ENCODE measurements at regions not wholly inside any gene's neighbourhood (a gene's known extent, or its start where the extent isn't known, plus 50 kb on each side); places are given as distances from the start of the nearest gene placed in this dataset.
"Not testable (repeated sequence)": the region's sequence is repeated elsewhere in the genome, so short reads cannot be mapped to it uniquely, and the experiment has no call there.

GRCh38 chr12:20140751-20141150 is 227.6 kb upstream of the PDE3A start:
- H3K27me3 Mint-ChIP-seq, result no peaks in the 10 kb centered on the region
- DNase-seq, result no peak
- H3K36me3 Mint-ChIP-seq, result no peaks in the 10 kb centered on the region
- H3K4me3 Mint-ChIP-seq, result no peak overlapping the region
- H3K9me3 Mint-ChIP-seq, result no peaks in the 10 kb centered on the region
- ATAC-seq (replicated peaks), result no peak
- no peaks in the 10 kb centered on the region for H3K4me1 Mint-ChIP-seq
- H3K27ac Mint-ChIP-seq, result no peak overlapping the region

DNA sequence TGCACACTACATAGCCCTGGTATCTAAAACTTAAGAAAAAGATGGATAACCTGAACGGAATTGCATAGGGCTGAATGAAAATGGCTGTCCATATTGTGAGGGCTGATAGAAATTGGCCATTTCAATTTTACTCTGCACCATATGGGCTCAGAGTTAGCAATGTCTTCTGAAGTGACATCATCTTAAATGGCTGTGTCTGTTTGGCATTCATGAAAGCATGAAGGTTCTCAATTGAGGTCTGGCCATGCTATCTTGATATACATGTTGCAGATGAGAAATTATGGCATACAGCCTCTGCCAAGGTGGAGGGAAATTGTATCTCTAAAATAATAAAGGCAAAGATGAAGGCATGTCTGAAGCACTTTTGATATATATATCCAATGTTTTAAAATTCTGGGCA is 226.0 kb upstream of the PDE3A start:
- H3K36me3 Mint-ChIP-seq, result no peaks in the 10 kb centered on the region
- H3K4me3 Mint-ChIP-seq, result no peak overlapping the region
- no peaks in the 10 kb centered on the region for H3K9me3 Mint-ChIP-seq
- DNase-seq, result no peak
- H3K4me1 Mint-ChIP-seq, result no peaks in the 10 kb centered on the region
- no peak overlapping the region for H3K27ac Mint-ChIP-seq
- H3K27me3 Mint-ChIP-seq, result no peaks in the 10 kb centered on the region
- no peak for ATAC-seq (replicated peaks)

DNA sequence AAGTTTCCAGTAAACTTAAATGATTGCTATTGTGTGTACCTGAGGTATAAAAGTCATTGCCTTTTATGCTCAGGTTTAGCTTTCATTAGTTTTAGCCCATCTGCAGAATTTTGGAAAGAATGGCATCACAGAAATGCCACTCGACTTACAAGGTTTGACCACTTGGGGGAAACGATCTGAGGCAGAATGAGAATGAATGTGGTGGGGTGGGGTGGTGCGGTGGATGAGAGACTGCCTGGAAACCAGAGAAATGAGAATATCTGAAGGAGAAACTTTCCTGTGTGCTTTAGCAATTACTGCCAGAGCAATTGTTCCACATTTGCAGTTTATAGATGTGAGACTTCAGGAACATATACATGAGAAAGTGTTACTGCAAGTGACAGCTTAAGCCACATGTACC is 225.4 kb upstream of the PDE3A start:
- Mint-ChIP-seq H3K4me1 (no peaks in the 10 kb centered on the region), H3K36me3 (no peaks in the 10 kb centered on the region), H3K9me3 (no peaks in the 10 kb centered on the region), H3K27ac (no peak overlapping the region), H3K4me3 (no peak overlapping the region), H3K27me3 (no peaks in the 10 kb centered on the region)
- ATAC-seq (replicated peaks) (no peak), DNase-seq (no peak)

GRCh38 chr12:20144341-20144740 is 224.0 kb upstream of the PDE3A start:
- Mint-ChIP-seq H3K27ac (no peak overlapping the region), H3K4me3 (no peak overlapping the region), H3K4me1 (no peaks in the 10 kb centered on the region), H3K36me3 (no peaks in the 10 kb centered on the region), H3K27me3 (no peaks in the 10 kb centered on the region), H3K9me3 (no peaks in the 10 kb centered on the region)
- DNase-seq (no peak), ATAC-seq (replicated peaks) (peak in 1 of 2 donors; percentile 36)

- no peaks in the 10 kb centered on the region for H3K27me3 Mint-ChIP-seq
- no peak for ATAC-seq (replicated peaks)
- no peak for DNase-seq
- no peak overlapping the region for H3K4me3 Mint-ChIP-seq
- no peak overlapping the region for H3K27ac Mint-ChIP-seq
- no peaks in the 10 kb centered on the region for H3K4me1 Mint-ChIP-seq
- H3K36me3 Mint-ChIP-seq, result no peaks in the 10 kb centered on the region
- no peaks in the 10 kb centered on the region for H3K9me3 Mint-ChIP-seq
Observed at GRCh38 chr12:20148241-20148640, 220.1 kb upstream of the PDE3A start.

DNA sequence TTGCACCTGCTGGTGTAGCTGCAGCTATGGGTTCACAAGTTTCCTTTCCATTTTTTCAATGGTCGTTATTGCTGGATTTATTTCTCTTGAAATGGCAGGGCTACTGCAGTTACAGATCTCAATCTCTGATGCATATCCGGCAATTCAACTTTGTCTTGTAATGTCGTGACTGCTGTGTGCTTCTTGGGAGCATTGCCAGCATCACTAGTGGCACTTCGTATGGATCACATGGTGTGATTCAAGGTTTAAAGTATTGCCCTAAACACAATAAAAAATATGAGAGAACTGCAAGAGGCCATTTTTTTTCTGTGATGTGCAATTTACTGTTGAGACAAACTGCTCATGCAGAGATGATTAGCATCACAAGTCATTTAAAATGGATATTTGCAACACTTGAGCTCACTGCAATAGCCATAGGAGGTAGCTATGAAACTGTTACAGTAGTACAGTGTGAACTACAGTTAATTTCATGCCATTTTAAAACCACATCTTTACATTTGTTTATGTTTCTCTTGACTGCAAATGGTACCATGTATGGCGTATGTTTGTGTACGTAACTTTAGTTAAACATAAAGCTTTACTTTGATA is 217.4 kb upstream of the PDE3A start:
- H3K4me3 Mint-ChIP-seq, result no peak overlapping the region
- no peak for DNase-seq
- no peaks in the 10 kb centered on the region for H3K36me3 Mint-ChIP-seq
- no peak for ATAC-seq (replicated peaks)
- H3K27ac Mint-ChIP-seq, result no peak overlapping the region
- no peaks in the 10 kb centered on the region for H3K4me1 Mint-ChIP-seq
- H3K9me3 Mint-ChIP-seq, result no peaks in the 10 kb centered on the region
- H3K27me3 Mint-ChIP-seq, result no peaks in the 10 kb centered on the region

- ATAC-seq (replicated peaks), result no peak
- no peaks in the 10 kb centered on the region for H3K36me3 Mint-ChIP-seq
- DNase-seq, result no peak
- no peaks in the 10 kb centered on the region for H3K4me1 Mint-ChIP-seq
- H3K27ac Mint-ChIP-seq, result no peak overlapping the region
- H3K9me3 Mint-ChIP-seq, result no peaks in the 10 kb centered on the region
- no peaks in the 10 kb centered on the region for H3K27me3 Mint-ChIP-seq
- H3K4me3 Mint-ChIP-seq, result no peak overlapping the region
Observed at GRCh38 chr12:20154052-20154451, 214.3 kb upstream of the PDE3A start.

GRCh38 chr12:20155374-20155773 is 213.0 kb upstream of the PDE3A start:
- no peaks in the 10 kb centered on the region for H3K4me1 Mint-ChIP-seq
- H3K27me3 Mint-ChIP-seq, result no peaks in the 10 kb centered on the region
- no peak overlapping the region for H3K4me3 Mint-ChIP-seq
- no peaks in the 10 kb centered on the region for H3K9me3 Mint-ChIP-seq
- ATAC-seq (replicated peaks) (no peak), DNase-seq (no peak)
- no peaks in the 10 kb centered on the region for H3K36me3 Mint-ChIP-seq
- no peak overlapping the region for H3K27ac Mint-ChIP-seq

DNA sequence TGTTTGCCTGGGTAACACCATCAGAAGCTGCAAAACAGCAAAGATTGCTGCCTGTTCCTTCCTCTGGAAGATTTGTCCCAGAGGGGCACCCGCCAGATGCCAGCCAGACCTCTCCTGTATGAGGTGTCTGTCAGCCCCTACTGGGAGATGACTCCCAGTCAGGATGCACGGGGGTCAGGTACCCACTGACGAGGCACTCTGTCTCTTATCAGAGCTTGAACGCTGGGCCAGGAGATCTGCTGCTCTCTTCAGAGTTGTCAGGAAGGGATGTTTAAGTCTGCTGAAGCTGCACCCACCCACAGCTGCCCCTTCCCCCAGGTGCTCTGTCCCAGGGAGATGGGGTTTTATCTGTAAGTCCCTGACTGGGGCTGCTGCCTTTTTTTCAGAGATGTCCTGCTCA is 207.4 kb upstream of the PDE3A start:
- DNase-seq, H3K9me3 Mint-ChIP-seq, H3K27me3 Mint-ChIP-seq, H3K4me3 Mint-ChIP-seq, H3K36me3 Mint-ChIP-seq, H3K4me1 Mint-ChIP-seq, H3K27ac Mint-ChIP-seq: not testable (repeated sequence)
- peak in 1 of 2 donors; percentile 7 for ATAC-seq (replicated peaks)

- no peak overlapping the region for H3K27ac Mint-ChIP-seq
- H3K4me1 Mint-ChIP-seq, result no peaks in the 10 kb centered on the region
- no peak overlapping the region for H3K4me3 Mint-ChIP-seq
- no peaks in the 10 kb centered on the region for H3K27me3 Mint-ChIP-seq
- DNase-seq (no peak), ATAC-seq (replicated peaks) (no peak)
- H3K9me3 Mint-ChIP-seq, result peaks cover 0 to 3% of the 10 kb centered on the region in 2 donors
- no peaks in the 10 kb centered on the region for H3K36me3 Mint-ChIP-seq
Observed at GRCh38 chr12:20174528-20175175, 193.7 kb upstream of the PDE3A start.

DNA sequence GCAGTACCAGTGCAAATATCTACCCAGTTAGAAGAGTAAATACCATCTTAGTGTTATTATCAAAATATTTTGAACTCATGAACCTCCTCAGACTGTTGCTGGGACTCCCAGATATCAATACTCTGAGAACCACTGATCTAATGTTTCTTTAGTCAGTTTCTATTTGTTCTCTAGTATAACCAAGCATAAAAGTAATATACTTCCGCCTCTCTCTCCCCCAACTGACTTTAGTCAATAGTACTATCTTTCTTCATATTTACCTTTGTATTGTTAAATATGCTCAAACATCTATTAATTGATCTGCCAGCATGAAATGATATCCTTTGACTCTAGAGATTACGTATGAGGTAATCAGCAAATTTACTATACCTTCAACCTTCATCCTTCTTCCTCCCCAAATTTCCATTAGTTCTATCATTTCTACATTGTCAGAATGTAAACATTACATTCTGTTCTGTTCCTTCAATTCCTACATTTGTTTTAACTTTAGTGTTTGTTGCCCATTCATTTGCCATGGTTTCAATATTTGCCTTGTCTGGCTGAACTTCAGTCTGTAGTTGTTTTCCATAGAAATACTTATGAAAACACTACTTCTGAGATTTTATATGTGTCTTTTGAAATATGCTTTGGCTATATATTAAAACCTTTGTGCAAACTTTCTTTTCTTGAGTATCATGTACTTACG is 192.5 kb upstream of the PDE3A start:
- H3K27me3 Mint-ChIP-seq, result no peaks in the 10 kb centered on the region
- no peak overlapping the region for H3K27ac Mint-ChIP-seq
- ATAC-seq (replicated peaks) (no peak), DNase-seq (no peak)
- peaks cover 0 to 3% of the 10 kb centered on the region in 2 donors for H3K9me3 Mint-ChIP-seq
- no peaks in the 10 kb centered on the region for H3K36me3 Mint-ChIP-seq
- H3K4me3 Mint-ChIP-seq, result no peak overlapping the region
- no peaks in the 10 kb centered on the region for H3K4me1 Mint-ChIP-seq

DNA sequence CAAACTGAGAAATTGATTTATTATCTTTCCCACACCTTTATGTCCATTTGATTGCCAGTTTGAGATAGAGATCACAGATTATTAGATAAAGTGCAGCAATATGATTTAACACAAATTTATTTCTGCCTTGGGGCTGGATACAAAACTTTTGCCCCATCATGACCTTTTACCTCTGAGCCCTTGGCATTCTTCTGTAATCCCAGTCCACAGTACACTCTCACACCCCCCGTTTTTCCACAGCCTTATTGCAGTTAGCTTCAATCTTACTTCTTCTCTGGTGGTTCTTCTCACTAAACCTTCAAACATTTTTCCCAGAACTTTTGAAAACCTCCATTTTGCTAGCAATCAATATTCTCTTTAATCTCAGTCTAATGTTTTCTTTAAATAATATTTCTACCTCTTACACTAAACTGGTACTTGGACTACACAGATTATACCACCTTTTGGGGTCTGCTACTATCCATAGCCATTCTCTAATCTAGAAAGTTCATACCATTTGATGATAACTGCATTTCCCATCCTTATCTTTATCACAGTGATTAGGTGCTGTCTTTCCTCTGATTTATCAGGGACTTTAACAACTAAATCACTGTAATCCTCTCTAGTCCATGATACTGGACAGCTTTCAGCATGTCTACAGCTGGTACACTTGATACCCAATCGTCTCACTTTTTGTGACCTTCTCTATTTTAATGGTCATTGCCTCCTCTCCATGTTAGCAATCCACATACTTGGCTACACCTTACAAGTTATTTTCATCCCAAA is 186.7 kb upstream of the PDE3A start:
- H3K27me3 Mint-ChIP-seq, result no peaks in the 10 kb centered on the region
- H3K27ac Mint-ChIP-seq, result no peak overlapping the region
- ATAC-seq (replicated peaks) (no peak), DNase-seq (no peak)
- H3K36me3 Mint-ChIP-seq, result no peaks in the 10 kb centered on the region
- no peak overlapping the region for H3K4me3 Mint-ChIP-seq
- no peaks in the 10 kb centered on the region for H3K9me3 Mint-ChIP-seq
- no peaks in the 10 kb centered on the region for H3K4me1 Mint-ChIP-seq

DNA sequence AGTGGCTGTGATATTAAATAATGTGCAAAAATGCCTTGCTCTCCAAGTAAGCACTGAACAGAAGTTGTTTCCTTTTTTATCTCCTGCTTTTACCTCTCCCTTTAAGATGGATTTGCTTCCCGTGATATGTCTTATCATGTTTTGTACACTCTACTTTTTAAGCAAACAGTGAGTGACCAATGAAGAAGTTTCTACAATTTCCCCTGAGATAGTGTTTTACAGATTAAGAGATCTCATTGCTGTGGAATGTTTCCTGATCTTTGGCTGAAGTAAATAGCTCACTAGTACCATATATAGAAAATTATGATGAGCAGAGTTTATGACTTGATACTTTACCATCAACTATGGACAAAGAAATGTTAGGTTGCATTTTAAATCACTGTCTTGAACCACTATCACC is 184.8 kb upstream of the PDE3A start:
- Mint-ChIP-seq H3K27ac (no peak overlapping the region), H3K36me3 (no peaks in the 10 kb centered on the region), H3K4me1 (no peaks in the 10 kb centered on the region), H3K9me3 (peaks cover 0 to 1% of the 10 kb centered on the region in 2 donors), H3K27me3 (no peaks in the 10 kb centered on the region), H3K4me3 (no peak overlapping the region)
- no peak for ATAC-seq (replicated peaks)
- no peak for DNase-seq

DNA sequence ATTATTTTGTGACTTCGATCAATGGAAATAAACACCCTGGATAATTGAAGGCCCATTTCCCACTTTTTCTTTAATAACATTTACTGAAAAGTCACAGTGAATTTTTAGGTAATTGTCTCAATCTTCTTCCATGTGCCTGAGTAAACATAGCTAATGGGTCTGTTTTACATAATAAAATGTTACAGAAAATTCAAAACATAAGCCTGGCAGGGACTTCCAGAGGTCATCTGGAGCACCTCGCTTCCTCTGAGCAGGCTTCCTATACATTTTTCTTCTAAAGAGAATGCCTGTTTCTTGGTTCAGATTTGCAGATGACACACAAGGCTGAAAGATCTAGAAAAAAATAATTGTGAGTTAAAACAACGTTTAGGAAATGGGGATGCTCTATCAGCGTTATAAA is 183.8 kb upstream of the PDE3A start:
- Mint-ChIP-seq H3K9me3 (peaks cover 0 to 1% of the 10 kb centered on the region in 2 donors), H3K27ac (no peak overlapping the region), H3K4me3 (no peak overlapping the region), H3K36me3 (no peaks in the 10 kb centered on the region), H3K4me1 (no peaks in the 10 kb centered on the region), H3K27me3 (no peaks in the 10 kb centered on the region)
- DNase-seq (no peak), ATAC-seq (replicated peaks) (no peak)

DNA sequence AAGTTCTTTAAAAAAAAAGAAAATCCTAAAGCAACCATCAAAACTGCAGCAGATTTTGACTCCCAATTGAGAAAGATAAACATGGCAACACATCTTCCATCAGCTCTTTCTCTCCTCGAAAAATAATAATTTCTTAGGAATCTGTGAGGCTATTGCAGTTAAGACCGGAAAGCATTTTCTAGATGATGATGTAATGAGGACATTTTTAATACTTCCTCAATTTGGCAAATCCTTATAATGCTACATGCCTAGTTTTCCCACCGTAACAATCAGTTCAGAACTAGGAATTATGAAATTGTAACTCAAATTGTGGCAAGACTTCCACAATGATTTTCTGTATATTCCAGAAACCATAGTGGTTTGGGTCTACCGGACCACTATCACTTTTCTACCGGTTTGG is 180.9 kb upstream of the PDE3A start:
- Mint-ChIP-seq H3K36me3 (no peaks in the 10 kb centered on the region), H3K27me3 (no peaks in the 10 kb centered on the region), H3K27ac (no peak overlapping the region), H3K4me1 (no peaks in the 10 kb centered on the region), H3K4me3 (no peak overlapping the region), H3K9me3 (peaks cover 0 to 1% of the 10 kb centered on the region in 2 donors)
- DNase-seq (no peak), ATAC-seq (replicated peaks) (no peak)

All from stimulated activated naive B cell treated with anti-CD40 and anti-IgM and Interleukin-4, amounts not matched to agents 10 μg/mL and 1 μg/mL and 100 μg/mL, for 72 hours (primary cell).